ENCODE measurements at regions not wholly inside any gene's neighbourhood (a gene's known extent, or its start where the extent isn't known, plus 50 kb on each side); places are given as distances from the start of the nearest gene placed in this dataset.

DNA sequence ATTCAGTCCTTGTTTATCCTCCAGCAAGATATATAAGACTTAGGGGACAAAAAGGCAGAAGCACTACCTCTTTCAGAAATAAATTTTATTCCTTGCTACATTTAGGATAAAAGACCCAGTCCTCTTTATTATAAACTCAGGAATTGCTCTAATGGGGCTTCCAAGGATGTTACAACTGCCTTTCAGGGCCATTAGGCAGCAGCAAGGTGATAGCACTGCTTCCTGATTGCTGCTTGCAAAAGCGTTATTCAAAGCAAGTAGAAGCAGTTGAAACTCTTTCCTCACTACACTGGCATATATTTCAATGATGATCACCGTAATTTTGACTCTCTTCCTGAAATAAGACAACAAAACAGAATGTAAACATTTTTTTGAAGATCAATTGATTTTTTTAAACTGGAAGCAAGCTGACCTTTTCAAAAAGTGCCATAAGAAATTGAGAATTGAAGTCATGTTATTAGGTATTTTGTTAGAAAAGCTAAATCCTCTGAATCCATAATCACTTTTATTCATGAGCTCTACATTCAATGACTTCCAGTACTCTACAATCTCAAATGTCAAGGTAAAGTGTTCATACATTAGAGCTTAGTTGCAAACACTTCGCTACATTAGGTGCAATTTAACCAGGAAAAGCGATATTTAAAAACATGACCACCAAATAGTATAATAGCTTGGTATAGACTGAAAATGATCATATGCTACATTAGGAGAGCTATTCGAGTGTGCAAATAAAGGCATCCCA lies 233.4 kb upstream of the SYT10 start:
- H2AFZ ChIP-seq (ENCODE audit: low read depth, low read length), result no peak overlapping the region
- H3K4me1 ChIP-seq (ENCODE audit: low read length), result no peaks in the 10 kb centered on the region
- no peaks in the 10 kb centered on the region for H3K9me3 ChIP-seq (ENCODE audit: insufficient read depth, low read length)
- no peak overlapping the region for H3K4me3 ChIP-seq (ENCODE audit: low read length)
- H4K20me1 ChIP-seq (ENCODE audit: insufficient read depth, low read length), result no peaks in the 10 kb centered on the region
- no peak overlapping the region for H3K9ac ChIP-seq (ENCODE audit: low read length)
- no peaks in the 10 kb centered on the region for H3K27me3 ChIP-seq (ENCODE audit: low read depth, low read length)
- TF ChIP-seq, protein P1, sequence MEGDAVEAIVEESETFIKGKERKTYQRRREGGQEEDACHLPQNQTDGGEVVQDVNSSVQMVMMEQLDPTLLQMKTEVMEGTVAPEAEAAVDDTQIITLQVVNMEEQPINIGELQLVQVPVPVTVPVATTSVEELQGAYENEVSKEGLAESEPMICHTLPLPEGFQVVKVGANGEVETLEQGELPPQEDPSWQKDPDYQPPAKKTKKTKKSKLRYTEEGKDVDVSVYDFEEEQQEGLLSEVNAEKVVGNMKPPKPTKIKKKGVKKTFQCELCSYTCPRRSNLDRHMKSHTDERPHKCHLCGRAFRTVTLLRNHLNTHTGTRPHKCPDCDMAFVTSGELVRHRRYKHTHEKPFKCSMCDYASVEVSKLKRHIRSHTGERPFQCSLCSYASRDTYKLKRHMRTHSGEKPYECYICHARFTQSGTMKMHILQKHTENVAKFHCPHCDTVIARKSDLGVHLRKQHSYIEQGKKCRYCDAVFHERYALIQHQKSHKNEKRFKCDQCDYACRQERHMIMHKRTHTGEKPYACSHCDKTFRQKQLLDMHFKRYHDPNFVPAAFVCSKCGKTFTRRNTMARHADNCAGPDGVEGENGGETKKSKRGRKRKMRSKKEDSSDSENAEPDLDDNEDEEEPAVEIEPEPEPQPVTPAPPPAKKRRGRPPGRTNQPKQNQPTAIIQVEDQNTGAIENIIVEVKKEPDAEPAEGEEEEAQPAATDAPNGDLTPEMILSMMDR (IDR thresholded peaks at IDR 0.05; ENCODE audit: low read depth, low read length), result no peak
- no peak for TF ChIP-seq EZH2phosphoT487 (IDR thresholded peaks at IDR 0.05; ENCODE audit: low read depth)
- H3K79me2 ChIP-seq (ENCODE audit: low read length), result no peaks in the 10 kb centered on the region
- no peak overlapping the region for H3K27ac ChIP-seq (ENCODE audit: low read length)
- no peaks in the 10 kb centered on the region for H3K36me3 ChIP-seq (replicated peaks; ENCODE audit: low read depth, low read length)
- H3K4me2 ChIP-seq (ENCODE audit: low read length), result no peak overlapping the region

DNA sequence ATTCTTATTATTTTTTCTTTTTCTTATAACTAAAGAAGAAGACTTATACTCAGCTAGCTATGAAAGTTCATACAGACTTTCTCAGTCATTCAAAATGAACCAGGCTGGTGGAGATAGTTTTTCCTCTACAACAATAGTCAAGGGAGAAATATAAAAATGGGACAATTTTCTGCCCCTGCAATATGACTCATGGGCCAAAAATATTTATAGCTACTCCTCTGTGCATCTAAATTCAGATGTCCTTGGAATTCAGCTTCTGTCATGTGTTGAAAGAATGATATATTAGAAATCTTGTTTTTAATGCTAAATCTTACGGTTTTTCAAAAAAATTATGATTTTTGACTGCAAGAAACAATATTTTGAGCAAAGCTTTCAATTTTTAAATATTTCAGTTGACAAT lies 237.2 kb upstream of the SYT10 start:
- H3K27ac ChIP-seq (ENCODE audit: low read length), result no peak overlapping the region
- H3K4me2 ChIP-seq (ENCODE audit: low read length), result no peak overlapping the region
- no peak for TF ChIP-seq EZH2phosphoT487 (IDR thresholded peaks at IDR 0.05; ENCODE audit: low read depth)
- TF ChIP-seq, protein P1 (IDR thresholded peaks at IDR 0.05; ENCODE audit: low read depth, low read length), result no peak
- no peak overlapping the region for H3K4me3 ChIP-seq (ENCODE audit: low read length)
- H3K9me3 ChIP-seq (ENCODE audit: insufficient read depth, low read length), result no peaks in the 10 kb centered on the region
- no peak overlapping the region for H2AFZ ChIP-seq (ENCODE audit: low read depth, low read length)
- no peaks in the 10 kb centered on the region for H3K36me3 ChIP-seq (replicated peaks; ENCODE audit: low read depth, low read length)
- H3K27me3 ChIP-seq (ENCODE audit: low read depth, low read length), result no peaks in the 10 kb centered on the region
- H3K79me2 ChIP-seq (ENCODE audit: low read length), result no peaks in the 10 kb centered on the region
- no peaks in the 10 kb centered on the region for H4K20me1 ChIP-seq (ENCODE audit: insufficient read depth, low read length)
- H3K9ac ChIP-seq (ENCODE audit: low read length), result no peak overlapping the region
- no peaks in the 10 kb centered on the region for H3K4me1 ChIP-seq (ENCODE audit: low read length)

DNA sequence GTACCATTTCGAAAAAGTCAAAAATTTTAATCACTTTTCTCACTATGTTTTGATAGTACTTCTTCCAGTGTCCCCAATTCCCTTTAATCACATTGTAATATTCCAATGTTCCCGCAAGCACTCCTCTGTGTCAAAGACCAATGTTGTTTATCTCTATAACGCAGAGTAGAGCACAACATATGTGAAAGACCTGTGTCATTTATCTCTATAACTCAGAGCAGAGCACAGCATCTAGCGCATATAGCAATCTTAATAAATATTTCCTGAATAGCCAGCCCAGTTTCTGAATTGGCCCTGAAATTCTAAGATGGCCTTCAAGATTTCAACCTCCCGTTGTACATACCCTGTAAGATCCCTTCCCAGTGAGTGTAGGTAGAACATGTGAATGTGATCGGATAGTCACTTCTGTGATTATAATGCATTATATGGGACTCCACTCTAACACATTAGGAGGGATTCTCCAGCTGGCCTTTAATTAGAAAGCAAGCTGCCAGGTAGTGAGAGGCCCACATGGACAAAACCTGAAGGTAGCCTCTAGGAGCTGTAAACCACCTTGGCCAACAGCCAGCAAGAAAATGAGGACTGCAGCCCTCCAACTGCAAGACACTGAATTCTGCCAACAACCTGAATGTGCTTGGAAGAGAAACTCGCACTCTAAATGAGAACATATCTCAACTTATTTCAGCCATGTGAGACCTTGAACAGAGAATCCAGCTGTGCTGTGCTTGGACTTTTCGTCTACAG lies 238.8 kb upstream of the SYT10 start:
- no peak overlapping the region for H3K9ac ChIP-seq (ENCODE audit: low read length)
- no peaks in the 10 kb centered on the region for H3K9me3 ChIP-seq (ENCODE audit: insufficient read depth, low read length)
- no peak for TF ChIP-seq EZH2phosphoT487 (IDR thresholded peaks at IDR 0.05; ENCODE audit: low read depth)
- TF ChIP-seq, protein P1 (IDR thresholded peaks at IDR 0.05; ENCODE audit: low read depth, low read length), result no peak
- H4K20me1 ChIP-seq (ENCODE audit: insufficient read depth, low read length), result no peaks in the 10 kb centered on the region
- no peaks in the 10 kb centered on the region for H3K79me2 ChIP-seq (ENCODE audit: low read length)
- no peak overlapping the region for H3K27ac ChIP-seq (ENCODE audit: low read length)
- no peak overlapping the region for H3K4me2 ChIP-seq (ENCODE audit: low read length)
- no peak overlapping the region for H3K4me3 ChIP-seq (ENCODE audit: low read length)
- H3K36me3 ChIP-seq (replicated peaks; ENCODE audit: low read depth, low read length), result no peaks in the 10 kb centered on the region
- H2AFZ ChIP-seq (ENCODE audit: low read depth, low read length), result no peak overlapping the region
- no peaks in the 10 kb centered on the region for H3K27me3 ChIP-seq (ENCODE audit: low read depth, low read length)
- no peaks in the 10 kb centered on the region for H3K4me1 ChIP-seq (ENCODE audit: low read length)

DNA sequence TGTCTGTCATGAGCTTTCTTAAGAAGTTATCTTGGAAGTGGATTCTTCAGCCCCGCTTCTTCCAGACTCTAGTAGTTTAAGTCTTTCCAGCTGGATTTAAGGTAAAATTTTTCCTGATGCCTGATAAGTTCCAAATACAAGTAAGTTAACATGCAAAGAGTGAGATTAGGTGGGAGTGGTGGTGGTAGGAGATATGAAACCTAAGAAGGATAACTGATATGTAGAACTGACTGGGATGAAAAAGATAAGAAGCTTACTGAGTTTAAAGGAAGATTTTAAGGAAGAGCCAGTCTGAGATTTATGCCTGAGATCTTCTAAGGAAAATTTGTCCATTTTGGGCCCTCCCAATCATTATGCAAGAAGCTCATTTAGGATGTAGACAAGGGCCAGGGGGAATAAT lies 250.9 kb upstream of the SYT10 start:
- TF ChIP-seq EZH2phosphoT487 (IDR thresholded peaks at IDR 0.05; ENCODE audit: low read depth), result no peak
- TF ChIP-seq, protein P1 (IDR thresholded peaks at IDR 0.05; ENCODE audit: low read depth, low read length), result no peak
- Histone ChIP-seq H3K79me2 (ENCODE audit: low read length) (no peaks in the 10 kb centered on the region), H3K36me3 (replicated peaks; ENCODE audit: low read depth, low read length) (no peaks in the 10 kb centered on the region), H3K9me3 (ENCODE audit: insufficient read depth, low read length) (no peaks in the 10 kb centered on the region), H3K27ac (ENCODE audit: low read length) (no peak overlapping the region), H3K4me1 (ENCODE audit: low read length) (no peaks in the 10 kb centered on the region), H3K4me3 (ENCODE audit: low read length) (no peak overlapping the region), H3K4me2 (ENCODE audit: low read length) (no peak overlapping the region), H2AFZ (ENCODE audit: low read depth, low read length) (no peak overlapping the region), H3K9ac (ENCODE audit: low read length) (no peak overlapping the region), H4K20me1 (ENCODE audit: insufficient read depth, low read length) (no peaks in the 10 kb centered on the region), H3K27me3 (ENCODE audit: low read depth, low read length) (no peaks in the 10 kb centered on the region)

Measured in OCI-LY3 (cell line).